ENCODE measurements at regions not wholly inside any gene's neighbourhood (a gene's known extent, or its start where the extent isn't known, plus 50 kb on each side); places are given as distances from the start of the nearest gene placed in this dataset.
"Not testable (repeated sequence)": the region's sequence is repeated elsewhere in the genome, so short reads cannot be mapped to it uniquely, and the experiment has no call there.

- intact Hi-C loops (cut with micrococcal nuclease); H3K4me3 ChIP-seq; DNase-seq; H3K4me1 ChIP-seq; H3K27me3 ChIP-seq (ENCODE audit: low read depth); H3K27ac ChIP-seq (replicated peaks); H3K36me3 ChIP-seq: not testable (repeated sequence)
- H3K9me3 ChIP-seq (replicated peaks), result peaks cover 56% of the 10 kb centered on the region
Observed at GRCh38 chr5:109283086-109283485, 126.7 kb downstream of the PJA2 start.

DNA sequence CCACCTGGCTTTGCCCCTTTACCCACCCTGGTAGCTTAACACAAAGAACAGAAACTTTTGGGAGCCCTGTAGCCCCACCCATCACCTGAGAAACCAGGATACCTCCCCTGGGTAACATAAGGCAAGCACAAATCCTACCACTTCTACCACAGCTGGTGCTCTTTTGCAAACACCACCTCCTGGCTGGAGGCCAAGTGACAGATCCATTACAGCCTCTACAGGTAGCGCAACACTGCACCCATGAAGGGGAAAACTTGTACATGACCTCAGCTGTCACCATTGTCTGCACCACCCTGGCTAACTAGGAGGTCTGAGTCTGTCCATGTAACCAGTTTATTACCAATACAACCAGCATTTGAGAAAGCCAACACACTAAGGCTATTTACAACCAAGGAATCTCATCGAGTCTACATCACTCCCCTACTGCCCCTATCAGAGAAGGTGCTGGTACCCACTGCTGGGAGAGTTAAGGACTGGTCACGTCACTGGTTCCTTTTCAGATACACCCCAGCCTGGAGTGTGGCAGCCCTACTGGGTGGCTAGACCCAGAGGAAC is 128.6 kb downstream of the PJA2 start:
- TF ChIP-seq, protein P1, sequence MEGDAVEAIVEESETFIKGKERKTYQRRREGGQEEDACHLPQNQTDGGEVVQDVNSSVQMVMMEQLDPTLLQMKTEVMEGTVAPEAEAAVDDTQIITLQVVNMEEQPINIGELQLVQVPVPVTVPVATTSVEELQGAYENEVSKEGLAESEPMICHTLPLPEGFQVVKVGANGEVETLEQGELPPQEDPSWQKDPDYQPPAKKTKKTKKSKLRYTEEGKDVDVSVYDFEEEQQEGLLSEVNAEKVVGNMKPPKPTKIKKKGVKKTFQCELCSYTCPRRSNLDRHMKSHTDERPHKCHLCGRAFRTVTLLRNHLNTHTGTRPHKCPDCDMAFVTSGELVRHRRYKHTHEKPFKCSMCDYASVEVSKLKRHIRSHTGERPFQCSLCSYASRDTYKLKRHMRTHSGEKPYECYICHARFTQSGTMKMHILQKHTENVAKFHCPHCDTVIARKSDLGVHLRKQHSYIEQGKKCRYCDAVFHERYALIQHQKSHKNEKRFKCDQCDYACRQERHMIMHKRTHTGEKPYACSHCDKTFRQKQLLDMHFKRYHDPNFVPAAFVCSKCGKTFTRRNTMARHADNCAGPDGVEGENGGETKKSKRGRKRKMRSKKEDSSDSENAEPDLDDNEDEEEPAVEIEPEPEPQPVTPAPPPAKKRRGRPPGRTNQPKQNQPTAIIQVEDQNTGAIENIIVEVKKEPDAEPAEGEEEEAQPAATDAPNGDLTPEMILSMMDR (IDR thresholded peaks at IDR 0.05; ENCODE audit: borderline replicate concordance), result no peak
- no peak overlapping the region for H3K27ac ChIP-seq (replicated peaks)
- DNase-seq, result no peak
- peaks cover 37% of the 10 kb centered on the region for H3K9me3 ChIP-seq (replicated peaks)
- no peaks in the 10 kb centered on the region for H3K27me3 ChIP-seq (ENCODE audit: low read depth)
- intact Hi-C loops (cut with micrococcal nuclease), result no loop called here
- H3K4me1 ChIP-seq, result no peaks in the 10 kb centered on the region
- H3K4me3 ChIP-seq, result no peak overlapping the region
- no peaks in the 10 kb centered on the region for H3K36me3 ChIP-seq

DNA sequence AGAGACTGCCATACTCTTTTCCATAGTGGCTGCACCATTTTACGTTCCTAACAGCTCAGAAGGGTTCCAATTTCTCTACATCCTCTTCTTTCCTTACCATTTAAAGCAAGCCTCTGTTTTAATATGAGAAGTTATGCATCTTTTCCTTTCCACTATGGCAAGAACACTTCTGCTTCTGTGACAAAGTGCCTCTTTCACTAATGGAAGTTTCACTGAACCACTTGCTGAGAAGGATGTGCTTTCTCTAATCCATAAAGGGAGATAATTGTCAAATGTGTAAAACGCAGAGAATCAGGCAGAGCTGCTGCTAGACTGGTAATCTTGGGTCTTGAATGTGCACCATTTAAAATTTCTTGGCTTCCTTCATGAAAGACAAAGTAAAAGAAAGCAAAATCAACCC is 131.6 kb downstream of the PJA2 start:
- TF ChIP-seq, protein P1 (IDR thresholded peaks at IDR 0.05; ENCODE audit: borderline replicate concordance), result no peak
- intact Hi-C loops (cut with micrococcal nuclease), result no loop called here

DNA sequence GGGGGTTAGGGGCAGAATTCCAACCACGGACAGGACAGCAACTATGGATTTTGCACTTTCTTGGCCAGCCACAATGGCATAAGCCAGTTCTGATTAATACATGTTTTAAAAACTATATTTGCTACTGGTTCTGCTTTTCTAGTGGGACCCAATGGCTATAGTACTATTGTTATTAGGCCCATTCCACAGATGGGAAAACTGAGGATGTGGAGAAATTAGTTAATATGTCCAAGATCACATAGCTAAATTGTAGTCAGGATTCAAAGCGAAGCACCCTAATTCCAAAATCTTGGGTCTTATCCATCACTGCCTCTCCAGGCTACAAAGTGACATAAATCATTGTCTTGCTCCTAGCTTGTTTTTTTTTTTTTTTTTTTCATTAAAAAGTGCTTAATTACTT is 133.9 kb downstream of the PJA2 start:
- intact Hi-C loops (cut with micrococcal nuclease), result no loop called here
- H3K27ac ChIP-seq (replicated peaks), result no peak overlapping the region
- no peak overlapping the region for H3K4me3 ChIP-seq
- no peaks in the 10 kb centered on the region for H3K36me3 ChIP-seq
- H3K4me1 ChIP-seq, result no peaks in the 10 kb centered on the region
- peaks cover 9% of the 10 kb centered on the region for H3K9me3 ChIP-seq (replicated peaks)
- no peaks in the 10 kb centered on the region for H3K27me3 ChIP-seq (ENCODE audit: low read depth)
- TF ChIP-seq, protein P1 (IDR thresholded peaks at IDR 0.05; ENCODE audit: borderline replicate concordance), result no peak
- no peak for DNase-seq

More for the DNA sequence above, 131.6 kb downstream of the PJA2 start:
- no peaks in the 10 kb centered on the region for H3K27me3 ChIP-seq (ENCODE audit: low read depth)
- no peak overlapping the region for H3K4me3 ChIP-seq
- no peak overlapping the region for H3K27ac ChIP-seq (replicated peaks)
- no peaks in the 10 kb centered on the region for H3K36me3 ChIP-seq
- DNase-seq, result no peak
- H3K9me3 ChIP-seq (replicated peaks), result peaks cover 8% of the 10 kb centered on the region
- no peaks in the 10 kb centered on the region for H3K4me1 ChIP-seq

- TF ChIP-seq, protein P1 (IDR thresholded peaks at IDR 0.05; ENCODE audit: borderline replicate concordance), result no peak
- intact Hi-C loops (cut with micrococcal nuclease), result no loop called here
Observed at GRCh38 chr5:109273594-109273993, 136.2 kb downstream of the PJA2 start.

DNA sequence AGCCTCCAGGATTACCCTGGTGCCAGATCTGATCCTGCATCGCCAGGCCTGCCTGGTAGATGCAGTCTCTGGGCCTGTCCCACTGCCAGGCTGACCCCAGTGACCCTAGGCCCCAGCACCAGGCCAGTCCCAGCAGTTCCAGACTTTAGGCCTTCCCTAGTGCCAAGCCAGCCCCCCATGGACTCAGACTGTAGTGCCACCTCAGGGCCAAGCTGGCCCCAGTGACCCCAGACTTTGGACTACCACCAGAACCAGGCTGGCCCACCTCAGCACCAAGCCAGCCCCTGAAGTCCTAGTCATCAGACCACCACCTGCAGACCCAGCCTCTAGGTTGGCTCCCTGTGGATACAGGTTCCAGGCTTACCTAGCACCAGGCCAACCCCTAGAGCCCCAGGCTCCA is 142.5 kb downstream of the PJA2 start:
- H3K27ac ChIP-seq (replicated peaks), result no peak overlapping the region
- intact Hi-C loops (cut with micrococcal nuclease), result no loop called here
- H3K9me3 ChIP-seq (replicated peaks), result peaks cover 27% of the 10 kb centered on the region
- H3K4me3 ChIP-seq, result no peak overlapping the region
- DNase-seq, result no peak
- no peaks in the 10 kb centered on the region for H3K27me3 ChIP-seq (ENCODE audit: low read depth)
- no peaks in the 10 kb centered on the region for H3K36me3 ChIP-seq
- TF ChIP-seq, protein P1 (IDR thresholded peaks at IDR 0.05; ENCODE audit: borderline replicate concordance), result no peak
- no peaks in the 10 kb centered on the region for H3K4me1 ChIP-seq

More at GRCh38 chr5:109273594-109273993, 136.2 kb downstream of the PJA2 start:
- H3K9me3 ChIP-seq (replicated peaks), result peaks cover 24% of the 10 kb centered on the region
- no peaks in the 10 kb centered on the region for H3K27me3 ChIP-seq (ENCODE audit: low read depth)
- no peak overlapping the region for H3K4me3 ChIP-seq
- no peak overlapping the region for H3K27ac ChIP-seq (replicated peaks)
- no peaks in the 10 kb centered on the region for H3K4me1 ChIP-seq
- H3K36me3 ChIP-seq, result no peaks in the 10 kb centered on the region
- no peak for DNase-seq

Data from left ventricle myocardium inferior (tissue), 1 donor.